Retinal pigment epithelial cell (primary cell): ENCODE measurements at regions not wholly inside any gene's neighbourhood (a gene's known extent, or its start where the extent isn't known, plus 50 kb on each side); places are given as distances from the start of the nearest gene placed in this dataset.

Source experiments
- DNase-seq: peaks from one replicate; pipeline ENCODE4 v3.0.0-alpha.2; 2010; ENCODE audit warnings: low read depth
- H3K4me3 ChIP-seq: 2 replicates; pipeline ENCODE4 v1.5.1; 2011; ENCODE audit warnings: mild to moderate bottlenecking, low read length, control low read depth, moderate library complexity
- TF ChIP-seq, protein P1 (sequence below): conservative IDR thresholded peaks from 2 replicates; pipeline ENCODE4 v1.5.1; 2011; ENCODE audit warnings: low read depth, low read length, control low read depth, inconsistent platforms

DNA sequence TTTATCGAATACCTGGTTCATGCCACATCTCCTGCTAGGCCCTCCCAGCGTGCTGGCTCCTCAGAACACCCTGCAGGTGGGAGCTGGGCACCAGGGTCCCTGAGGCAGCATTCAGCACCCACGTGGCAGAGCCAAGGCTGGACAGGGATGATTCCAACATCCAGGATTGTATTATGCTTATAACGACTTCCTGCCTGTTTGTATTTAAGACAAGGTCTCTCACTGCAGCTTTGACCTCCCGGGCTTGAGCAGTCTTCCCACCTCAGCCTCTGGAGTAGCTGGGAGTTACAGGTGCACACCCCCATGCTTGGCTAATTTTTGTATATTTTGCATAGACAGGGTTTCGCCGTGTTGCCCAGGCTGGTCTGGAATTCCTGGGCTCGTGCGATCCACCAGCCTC lies 64.7 kb upstream of the WNT7B start:
- no peak overlapping the region for H3K4me3 ChIP-seq
- no peak for DNase-seq
- TF ChIP-seq, protein P1, sequence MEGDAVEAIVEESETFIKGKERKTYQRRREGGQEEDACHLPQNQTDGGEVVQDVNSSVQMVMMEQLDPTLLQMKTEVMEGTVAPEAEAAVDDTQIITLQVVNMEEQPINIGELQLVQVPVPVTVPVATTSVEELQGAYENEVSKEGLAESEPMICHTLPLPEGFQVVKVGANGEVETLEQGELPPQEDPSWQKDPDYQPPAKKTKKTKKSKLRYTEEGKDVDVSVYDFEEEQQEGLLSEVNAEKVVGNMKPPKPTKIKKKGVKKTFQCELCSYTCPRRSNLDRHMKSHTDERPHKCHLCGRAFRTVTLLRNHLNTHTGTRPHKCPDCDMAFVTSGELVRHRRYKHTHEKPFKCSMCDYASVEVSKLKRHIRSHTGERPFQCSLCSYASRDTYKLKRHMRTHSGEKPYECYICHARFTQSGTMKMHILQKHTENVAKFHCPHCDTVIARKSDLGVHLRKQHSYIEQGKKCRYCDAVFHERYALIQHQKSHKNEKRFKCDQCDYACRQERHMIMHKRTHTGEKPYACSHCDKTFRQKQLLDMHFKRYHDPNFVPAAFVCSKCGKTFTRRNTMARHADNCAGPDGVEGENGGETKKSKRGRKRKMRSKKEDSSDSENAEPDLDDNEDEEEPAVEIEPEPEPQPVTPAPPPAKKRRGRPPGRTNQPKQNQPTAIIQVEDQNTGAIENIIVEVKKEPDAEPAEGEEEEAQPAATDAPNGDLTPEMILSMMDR: no peak

DNA sequence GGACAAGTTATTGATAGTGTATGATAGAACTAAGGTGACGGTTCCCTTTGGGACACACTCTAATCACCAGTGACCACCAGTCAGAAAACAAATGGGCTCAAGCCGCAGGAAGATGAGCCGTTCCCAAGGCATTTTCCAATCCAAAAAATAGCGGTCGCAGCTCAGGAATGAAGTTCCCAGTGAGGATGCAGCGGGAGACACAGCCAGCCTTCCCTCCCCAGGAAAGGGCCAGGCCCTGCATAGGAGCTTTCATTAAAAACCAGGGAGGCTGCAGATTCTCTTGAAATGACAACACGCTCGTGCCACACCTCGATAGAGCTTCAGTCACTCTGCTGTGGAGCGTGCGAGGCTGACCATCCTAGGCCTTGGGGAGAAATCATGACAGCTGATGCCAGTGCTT lies 65.8 kb upstream of the WNT7B start:
- TF ChIP-seq, protein P1: no peak
- DNase-seq: no peak
- no peak overlapping the region for H3K4me3 ChIP-seq

DNA sequence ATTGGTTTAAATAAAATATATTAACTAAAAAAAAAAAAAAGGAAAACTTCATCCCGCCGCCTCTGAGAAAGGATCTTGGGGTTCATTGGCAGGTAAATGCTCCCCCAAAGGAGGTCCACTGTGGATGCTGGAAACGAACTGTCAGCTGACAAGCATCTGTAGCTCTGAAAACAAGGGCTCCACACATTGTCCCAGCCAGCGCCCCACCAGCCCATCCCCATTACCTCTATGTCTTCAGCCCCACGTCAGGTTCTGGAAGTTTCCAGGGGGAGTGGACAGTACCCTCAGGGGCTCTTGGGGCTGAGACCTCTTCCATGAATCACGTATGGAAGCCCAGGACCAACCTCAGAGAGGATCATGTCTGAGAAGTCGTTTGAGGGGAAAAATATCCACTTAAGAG lies 66.4 kb upstream of the WNT7B start:
- no peak overlapping the region for H3K4me3 ChIP-seq
- DNase-seq: no peak
- TF ChIP-seq, protein P1: no peak

DNA sequence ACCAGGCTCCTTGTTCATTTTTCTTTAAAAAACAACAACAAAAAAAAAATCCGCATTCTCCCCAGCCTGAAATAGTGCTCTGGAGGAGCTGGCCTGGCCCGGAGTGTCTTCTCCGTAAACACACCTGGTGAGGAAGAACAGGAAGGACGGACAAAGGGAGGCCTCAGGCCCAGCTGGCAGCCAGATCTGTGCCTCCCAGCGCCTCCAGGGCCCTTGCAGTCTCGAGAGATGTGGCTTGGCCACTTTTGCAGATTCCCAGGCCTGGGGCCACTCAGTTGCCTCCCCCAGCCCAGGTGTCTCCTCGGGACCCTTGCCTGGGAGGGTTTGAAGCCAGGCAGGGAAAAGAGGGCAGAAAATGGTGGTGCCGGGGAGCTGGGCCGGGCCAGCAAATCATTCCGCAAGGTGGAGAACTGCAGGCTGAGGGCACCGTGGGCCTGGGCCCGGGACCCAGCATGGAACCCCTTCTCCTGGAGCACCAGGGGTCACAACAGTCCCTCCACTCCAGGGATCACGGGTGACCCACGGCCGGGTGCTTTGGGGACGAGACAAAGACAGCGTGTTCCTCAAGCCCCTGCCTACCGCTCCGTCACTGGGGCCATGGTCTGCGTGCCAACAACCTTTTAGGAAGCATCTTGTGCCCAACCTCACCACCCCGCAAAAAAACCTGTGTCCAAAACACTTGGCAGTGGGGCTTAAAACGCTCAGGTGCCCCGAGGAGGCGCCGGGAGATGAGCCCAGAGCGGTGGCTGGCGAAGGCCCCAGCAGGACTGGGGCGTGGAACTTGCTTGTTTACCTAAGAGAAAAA lies 67.1 kb upstream of the WNT7B start:
- no peak for DNase-seq
- TF ChIP-seq, protein P1: no peak
- H3K4me3 ChIP-seq: peak overlapping the region; percentile 42

DNA sequence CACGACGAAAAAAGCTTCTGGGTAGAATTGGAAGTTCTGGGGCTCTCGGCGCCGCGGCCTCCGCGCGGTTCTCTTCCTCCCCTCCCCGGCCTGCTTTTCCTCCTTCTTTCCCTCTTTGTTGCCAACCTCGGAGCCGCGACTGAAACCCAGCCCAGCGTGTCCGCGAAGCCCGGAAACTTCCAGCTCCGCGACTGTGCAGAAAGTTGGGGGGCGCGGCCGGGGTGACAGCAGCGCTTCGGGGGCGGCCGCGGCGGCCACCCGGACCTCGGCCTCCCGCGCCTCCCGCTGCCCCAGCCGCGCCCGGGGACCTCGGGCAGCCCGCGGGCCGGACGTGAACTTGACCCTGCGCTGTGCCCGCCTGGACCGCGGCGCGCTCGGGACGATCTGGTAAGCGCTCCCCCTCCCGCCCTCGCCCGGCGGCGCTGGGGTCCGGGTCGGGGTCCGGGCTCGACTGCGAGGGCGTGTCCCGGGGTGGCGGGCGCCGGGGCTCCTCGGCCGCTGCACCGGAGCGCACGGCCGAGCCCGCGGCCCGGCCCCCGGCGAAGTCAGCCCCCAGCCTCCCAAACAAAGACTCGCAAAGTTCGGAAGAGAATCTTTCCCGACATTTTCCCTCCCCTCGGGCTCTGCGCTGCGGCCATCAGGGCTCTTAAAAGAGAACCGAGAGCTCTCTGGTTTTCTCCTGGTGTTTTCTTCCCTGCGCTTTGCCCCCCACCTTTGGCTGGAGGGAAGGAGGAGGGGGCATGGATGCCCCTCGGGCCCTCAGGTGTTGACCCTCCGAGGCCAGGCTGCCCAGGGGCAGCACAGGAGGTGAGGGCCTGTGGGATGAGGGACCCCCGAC lies 67.9 kb upstream of the WNT7B start:
- peak overlapping the region; percentile 42 for H3K4me3 ChIP-seq
- TF ChIP-seq, protein P1: no peak
- no peak for DNase-seq

DNA sequence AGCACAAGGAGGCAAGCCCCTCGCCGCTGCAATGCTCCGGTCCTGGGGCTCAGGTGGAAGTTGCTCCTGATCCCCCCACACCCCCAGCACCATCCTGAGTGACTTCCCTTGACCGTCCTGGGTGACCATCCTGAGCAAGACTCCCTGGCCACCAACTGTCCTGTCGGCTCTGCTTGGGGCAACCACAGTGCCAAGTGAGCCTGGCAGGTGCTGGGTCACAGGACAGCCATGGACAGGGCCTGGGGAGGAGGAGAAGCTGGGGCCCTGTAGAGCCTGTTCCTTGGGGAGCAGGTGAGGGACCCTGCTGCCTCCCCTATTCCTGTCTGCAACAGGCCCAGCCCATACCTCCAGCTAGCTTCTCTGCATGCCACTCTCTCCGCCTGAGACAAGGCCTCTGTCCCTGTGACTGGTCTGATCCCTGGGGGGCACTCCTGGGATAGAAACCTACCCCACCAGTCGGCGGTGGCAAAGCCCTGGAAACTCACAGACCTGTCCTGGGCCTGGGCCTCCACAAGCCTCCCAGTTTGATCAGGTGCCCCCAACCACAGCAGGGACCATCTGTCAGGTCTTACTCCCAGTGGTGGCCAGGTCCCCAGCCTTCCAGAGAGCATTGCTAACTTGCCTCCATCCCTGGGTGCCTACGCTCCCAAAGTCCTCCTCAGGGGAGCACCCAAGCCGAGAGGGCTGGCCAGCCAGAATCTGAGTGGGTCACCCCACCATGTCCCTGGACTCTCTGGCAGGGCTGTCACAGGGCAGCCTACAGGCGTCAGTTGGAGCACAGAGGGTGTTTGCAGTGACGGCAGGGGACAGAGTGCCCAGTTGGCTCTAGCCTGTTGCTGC lies 68.7 kb upstream of the WNT7B start:
- no peak overlapping the region for H3K4me3 ChIP-seq
- TF ChIP-seq, protein P1: no peak
- DNase-seq: no peak
